HL-60 (cell line): ENCODE measurements at regions not wholly inside any gene's neighbourhood (a gene's known extent, or its start where the extent isn't known, plus 50 kb on each side); places are given as distances from the start of the nearest gene placed in this dataset.

Experiments used
- DNase-seq, 2 experiments: peaks; one replicate each; pipeline ENCODE4 v3.0.0-alpha.2; 2010 to 2020; ENCODE audit warnings: low read depth in 1 of 2, low spot score in 1 of 2
- H3K27ac ChIP-seq: fragments of 250-450 bp; sonication (Bioruptor Pico); replicated peaks from 2 replicates; pipeline ENCODE4 v1.5.1; 2020; ENCODE audit warnings: mild to moderate bottlenecking, moderate library complexity
- H3K27me3 ChIP-seq: fragments of 250-450 bp; sonication (Bioruptor Pico); 2 replicates; pipeline ENCODE4 v1.5.1; 2021; ENCODE audit warnings: mild to moderate bottlenecking, moderate library complexity; ENCODE audit not compliant: insufficient read depth, poor library complexity, severe bottlenecking
- H3K4me3 ChIP-seq: replicated peaks from 2 replicates; pipeline ENCODE4 v1.5.1; 2011; ENCODE audit warnings: mild to moderate bottlenecking, control low read depth, low read length; ENCODE audit not compliant: insufficient read depth
- GABPA ChIP-seq: IDR thresholded peaks from 2 replicates; pipeline ENCODE4 v1.6.1; 2012; ENCODE audit warnings: low read depth
- POLR2AphosphoS5 ChIP-seq: IDR thresholded peaks from 2 replicates; pipeline ENCODE4 v1.6.1; 2012; ENCODE audit warnings: low read depth
- SPI1 ChIP-seq: IDR thresholded peaks from 2 replicates; pipeline ENCODE4 v1.6.1; 2012; ENCODE audit warnings: low read depth, mild to moderate bottlenecking, borderline replicate concordance
- TF ChIP-seq, protein P1 (sequence below): IDR thresholded peaks from one replicate; pipeline ENCODE4 v1.5.1; 2011; ENCODE audit warnings: low read length, control low read depth, inconsistent platforms; ENCODE audit not compliant: insufficient read depth
- TF ChIP-seq, protein P2 (sequence below): IDR thresholded peaks from 2 replicates; pipeline ENCODE4 v1.6.1; 2012; ENCODE audit warnings: low read depth; ENCODE audit not compliant: insufficient replicate concordance

DNA sequence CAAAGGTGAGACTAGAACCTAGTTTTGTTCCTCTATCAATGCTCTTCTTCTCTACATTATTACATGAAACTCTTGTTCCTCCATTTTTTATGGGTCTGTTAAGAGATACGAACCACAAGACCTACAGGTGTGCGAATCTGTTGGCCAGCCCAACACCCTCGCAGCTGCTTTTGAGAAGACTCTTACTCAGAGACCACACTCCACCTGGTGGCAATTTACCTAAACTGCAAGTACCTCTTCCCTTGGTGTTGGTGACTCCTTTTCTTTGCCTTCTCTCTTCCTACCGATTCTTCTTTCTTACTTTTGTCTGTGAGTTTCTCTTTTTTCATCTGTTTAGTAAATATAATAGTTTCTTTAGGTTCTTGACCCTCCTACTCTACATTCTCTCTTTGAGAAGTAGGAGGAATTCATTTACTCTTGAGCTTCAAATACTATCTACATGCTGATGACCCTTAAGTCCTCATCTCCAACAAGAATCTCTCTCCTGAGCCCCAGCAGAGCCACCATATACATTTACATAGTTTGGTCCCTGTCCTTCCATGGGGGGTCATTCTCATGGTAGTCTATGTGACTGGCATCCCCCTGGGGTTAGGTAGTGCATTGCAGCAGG is 81.8 kb upstream of the GAREM1 start:
- Histone ChIP-seq H3K27me3 (no peaks in the 10 kb centered on the region), H3K27ac (no peak overlapping the region), H3K4me3 (no peak overlapping the region)
- TF ChIP-seq, protein P1, sequence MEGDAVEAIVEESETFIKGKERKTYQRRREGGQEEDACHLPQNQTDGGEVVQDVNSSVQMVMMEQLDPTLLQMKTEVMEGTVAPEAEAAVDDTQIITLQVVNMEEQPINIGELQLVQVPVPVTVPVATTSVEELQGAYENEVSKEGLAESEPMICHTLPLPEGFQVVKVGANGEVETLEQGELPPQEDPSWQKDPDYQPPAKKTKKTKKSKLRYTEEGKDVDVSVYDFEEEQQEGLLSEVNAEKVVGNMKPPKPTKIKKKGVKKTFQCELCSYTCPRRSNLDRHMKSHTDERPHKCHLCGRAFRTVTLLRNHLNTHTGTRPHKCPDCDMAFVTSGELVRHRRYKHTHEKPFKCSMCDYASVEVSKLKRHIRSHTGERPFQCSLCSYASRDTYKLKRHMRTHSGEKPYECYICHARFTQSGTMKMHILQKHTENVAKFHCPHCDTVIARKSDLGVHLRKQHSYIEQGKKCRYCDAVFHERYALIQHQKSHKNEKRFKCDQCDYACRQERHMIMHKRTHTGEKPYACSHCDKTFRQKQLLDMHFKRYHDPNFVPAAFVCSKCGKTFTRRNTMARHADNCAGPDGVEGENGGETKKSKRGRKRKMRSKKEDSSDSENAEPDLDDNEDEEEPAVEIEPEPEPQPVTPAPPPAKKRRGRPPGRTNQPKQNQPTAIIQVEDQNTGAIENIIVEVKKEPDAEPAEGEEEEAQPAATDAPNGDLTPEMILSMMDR: peak; percentile 68
- TF ChIP-seq, protein P2, sequence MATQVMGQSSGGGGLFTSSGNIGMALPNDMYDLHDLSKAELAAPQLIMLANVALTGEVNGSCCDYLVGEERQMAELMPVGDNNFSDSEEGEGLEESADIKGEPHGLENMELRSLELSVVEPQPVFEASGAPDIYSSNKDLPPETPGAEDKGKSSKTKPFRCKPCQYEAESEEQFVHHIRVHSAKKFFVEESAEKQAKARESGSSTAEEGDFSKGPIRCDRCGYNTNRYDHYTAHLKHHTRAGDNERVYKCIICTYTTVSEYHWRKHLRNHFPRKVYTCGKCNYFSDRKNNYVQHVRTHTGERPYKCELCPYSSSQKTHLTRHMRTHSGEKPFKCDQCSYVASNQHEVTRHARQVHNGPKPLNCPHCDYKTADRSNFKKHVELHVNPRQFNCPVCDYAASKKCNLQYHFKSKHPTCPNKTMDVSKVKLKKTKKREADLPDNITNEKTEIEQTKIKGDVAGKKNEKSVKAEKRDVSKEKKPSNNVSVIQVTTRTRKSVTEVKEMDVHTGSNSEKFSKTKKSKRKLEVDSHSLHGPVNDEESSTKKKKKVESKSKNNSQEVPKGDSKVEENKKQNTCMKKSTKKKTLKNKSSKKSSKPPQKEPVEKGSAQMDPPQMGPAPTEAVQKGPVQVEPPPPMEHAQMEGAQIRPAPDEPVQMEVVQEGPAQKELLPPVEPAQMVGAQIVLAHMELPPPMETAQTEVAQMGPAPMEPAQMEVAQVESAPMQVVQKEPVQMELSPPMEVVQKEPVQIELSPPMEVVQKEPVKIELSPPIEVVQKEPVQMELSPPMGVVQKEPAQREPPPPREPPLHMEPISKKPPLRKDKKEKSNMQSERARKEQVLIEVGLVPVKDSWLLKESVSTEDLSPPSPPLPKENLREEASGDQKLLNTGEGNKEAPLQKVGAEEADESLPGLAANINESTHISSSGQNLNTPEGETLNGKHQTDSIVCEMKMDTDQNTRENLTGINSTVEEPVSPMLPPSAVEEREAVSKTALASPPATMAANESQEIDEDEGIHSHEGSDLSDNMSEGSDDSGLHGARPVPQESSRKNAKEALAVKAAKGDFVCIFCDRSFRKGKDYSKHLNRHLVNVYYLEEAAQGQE: no peak
- DNase-seq: peak; percentile 54 to 62

DNA sequence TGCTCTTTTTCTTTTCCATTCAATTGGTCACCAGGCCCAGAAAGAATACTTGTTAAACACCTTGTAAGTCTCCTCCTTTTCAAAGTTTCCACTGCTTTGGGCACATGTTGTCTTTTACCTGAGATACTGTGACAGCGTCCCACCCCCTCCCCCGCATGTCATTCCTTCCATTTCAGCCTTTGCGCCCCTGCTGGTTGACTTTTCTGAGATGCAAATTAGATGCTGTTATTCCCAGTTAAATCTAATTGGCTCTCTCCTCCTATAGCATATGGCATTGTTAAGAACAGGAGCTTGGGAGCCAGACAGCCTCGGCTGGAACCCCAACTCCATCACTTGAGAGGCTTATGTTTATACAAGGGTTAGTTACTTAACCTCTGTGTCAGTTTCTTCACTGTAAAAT is 80.3 kb upstream of the GAREM1 start:
- no peak overlapping the region for H3K4me3 ChIP-seq
- H3K27ac ChIP-seq: no peak overlapping the region
- TF ChIP-seq, protein P1: no peak
- TF ChIP-seq POLR2AphosphoS5 (no peak), GABPA (no peak), SPI1 (no peak)
- TF ChIP-seq, protein P2: no peak
- H3K27me3 ChIP-seq: no peaks in the 10 kb centered on the region
- peak in 1 of 2 experiments; percentile 1 for DNase-seq

DNA sequence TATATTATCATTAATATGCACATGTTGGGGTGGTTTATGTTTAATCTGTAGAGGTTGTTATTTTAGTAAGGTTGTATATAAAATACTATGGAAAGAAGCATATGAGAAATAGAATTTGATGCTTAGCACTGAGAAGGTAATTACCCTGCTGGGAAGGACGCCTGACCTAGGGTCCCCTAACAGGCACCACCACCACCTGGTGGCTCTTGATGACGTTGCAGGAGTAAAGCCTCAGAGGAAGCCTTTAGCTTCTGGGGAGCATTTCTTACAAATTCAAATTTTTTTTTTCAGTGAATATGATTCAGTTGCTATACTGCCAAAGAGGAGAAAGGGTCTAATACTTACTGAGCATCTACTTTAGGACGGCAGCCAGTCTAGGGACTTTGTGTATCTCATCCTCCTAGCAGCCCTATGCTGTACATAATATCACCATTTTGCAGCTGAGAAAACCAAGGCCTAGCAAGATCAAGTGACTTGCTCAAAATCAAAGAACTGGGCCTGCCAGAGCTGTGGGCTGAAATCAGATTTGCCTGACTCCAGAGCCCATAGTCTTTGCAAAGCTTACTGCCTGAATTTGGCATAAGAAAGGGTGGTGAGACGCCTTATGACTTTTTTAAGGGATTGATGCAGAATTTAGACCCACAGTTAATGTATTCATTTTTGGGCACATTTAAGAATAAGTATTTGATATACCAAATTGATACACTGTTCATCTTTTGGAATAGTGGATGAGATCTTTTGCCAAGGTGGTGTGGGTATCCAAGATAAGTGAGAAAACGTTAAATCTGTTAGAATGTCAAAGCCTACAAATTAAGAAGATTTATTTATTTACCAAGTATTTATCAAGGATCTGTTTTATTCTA is 78.8 kb upstream of the GAREM1 start:
- DNase-seq: peak in 1 of 2 experiments; percentile 47
- TF ChIP-seq POLR2AphosphoS5: no peak
- TF ChIP-seq, protein P1: peak; percentile 83
- H3K27me3 ChIP-seq: no peaks in the 10 kb centered on the region

More for the DNA sequence above, 78.8 kb upstream of the GAREM1 start:
- Histone ChIP-seq H3K4me3 (no peak overlapping the region), H3K27ac (no peak overlapping the region)
